Uterus (tissue), 3 donors: ENCODE measurements at regions not wholly inside any gene's neighbourhood (a gene's known extent, or its start where the extent isn't known, plus 50 kb on each side); places are given as distances from the start of the nearest gene placed in this dataset.

Source experiments
- DNase-seq, 2 donors: peaks; one replicate each; pipeline ENCODE4 v3.0.0-alpha.2; 2019 to 2020
- H3K27ac ChIP-seq, 2 donors: fragments of 200-600 bp; sonication (generic); 1 replicate in 1 of 2; 2 replicates in 1 of 2; pipeline ENCODE4 v1.5.1; 2016 to 2018
- H3K27me3 ChIP-seq, 2 donors: fragments of 200-600 bp; sonication (generic); one replicate each; pipeline ENCODE4 v1.5.1; 2018 to 2019; ENCODE audit warnings: control low read depth in 1 of 2
- H3K36me3 ChIP-seq, 2 donors: fragments of 200-600 bp; sonication (generic); one replicate each; pipeline ENCODE4 v1.5.1; 2019; ENCODE audit warnings: control low read depth in 1 of 2
- H3K4me1 ChIP-seq, 2 donors: fragments of 200-600 bp; sonication (generic); one replicate each; pipeline ENCODE4 v1.5.1; 2018 to 2019; ENCODE audit warnings: control low read depth in 1 of 2
- H3K4me3 ChIP-seq, 2 donors: fragments of 200-600 bp; sonication (generic); 1 replicate in 1 of 2; 2 replicates in 1 of 2; pipeline ENCODE4 v1.5.1; 2018 to 2019; ENCODE audit warnings: mild to moderate bottlenecking in 1 of 2
- H3K9me3 ChIP-seq, 2 donors: fragments of 200-600 bp; sonication (generic); one replicate each; pipeline ENCODE4 v1.5.1; 2019; ENCODE audit warnings: control low read depth in 1 of 2
- POLR2A ChIP-seq, 2 donors: fragments of 450-650 bp; IDR thresholded peaks; one replicate each; pipeline ENCODE4 v1.6.1; 2016; ENCODE audit warnings: antibody characterized with exemption in 2 of 2, mild to moderate bottlenecking in 1 of 2, moderate library complexity in 1 of 2
- intact Hi-C: fragments of 100-400 bp; cut with DNase I; formaldehyde crosslinking; loops from one replicate; pipeline ENCODE4 v1.15.1; 2023; ENCODE audit warnings: low total_unique reads
- TF ChIP-seq, protein P1 (sequence below), 4 experiments: fragments of 200-600 bp in 2 of 4; fragments of 450-650 bp in 2 of 4; sonication (generic) in 2 of 4; IDR thresholded peaks; one replicate each; pipeline ENCODE4 v1.5.1; 2016 to 2019; ENCODE audit warnings: antibody characterized with exemption in 4 of 4, mild to moderate bottlenecking in 2 of 4, moderate library complexity in 1 of 4
- donor health status: DM: yes; HTN: yes; CAD: no.

DNA sequence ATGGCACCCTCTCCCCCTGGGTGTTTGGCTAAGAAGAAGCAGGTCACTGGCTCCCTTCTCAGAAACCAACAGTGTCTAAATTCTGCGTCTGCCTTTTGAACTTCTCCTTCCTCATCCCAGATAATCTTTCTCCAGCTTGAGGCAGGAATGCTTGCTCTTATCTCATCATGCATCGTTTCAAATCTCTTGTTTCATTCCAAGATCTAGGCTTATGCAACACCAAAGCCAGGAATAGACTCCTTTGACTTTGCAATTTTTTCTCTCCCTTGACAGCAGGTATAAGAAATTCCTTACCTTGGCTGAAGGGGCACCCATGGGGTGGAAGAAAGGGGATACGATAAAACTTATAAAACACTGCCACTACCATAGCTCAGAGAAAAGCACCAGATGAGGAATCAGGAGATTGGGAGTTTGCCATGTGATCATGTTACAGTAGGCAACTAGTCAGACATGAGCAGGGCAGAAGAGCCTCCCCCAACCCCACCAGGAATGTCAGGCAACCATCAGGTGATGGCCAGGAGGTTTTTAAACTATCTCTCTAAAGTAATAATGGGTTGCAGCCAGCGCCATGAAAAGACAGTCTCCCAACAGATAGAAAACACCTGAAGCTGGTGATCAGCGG lies 498.9 kb downstream of the KLF12 start:
- H3K36me3 ChIP-seq, result no peaks in the 10 kb centered on the region
- H3K4me3 ChIP-seq, result no peak overlapping the region
- intact Hi-C loops, result no loop called here
- no peaks in the 10 kb centered on the region for H3K27me3 ChIP-seq
- TF ChIP-seq, protein P1, sequence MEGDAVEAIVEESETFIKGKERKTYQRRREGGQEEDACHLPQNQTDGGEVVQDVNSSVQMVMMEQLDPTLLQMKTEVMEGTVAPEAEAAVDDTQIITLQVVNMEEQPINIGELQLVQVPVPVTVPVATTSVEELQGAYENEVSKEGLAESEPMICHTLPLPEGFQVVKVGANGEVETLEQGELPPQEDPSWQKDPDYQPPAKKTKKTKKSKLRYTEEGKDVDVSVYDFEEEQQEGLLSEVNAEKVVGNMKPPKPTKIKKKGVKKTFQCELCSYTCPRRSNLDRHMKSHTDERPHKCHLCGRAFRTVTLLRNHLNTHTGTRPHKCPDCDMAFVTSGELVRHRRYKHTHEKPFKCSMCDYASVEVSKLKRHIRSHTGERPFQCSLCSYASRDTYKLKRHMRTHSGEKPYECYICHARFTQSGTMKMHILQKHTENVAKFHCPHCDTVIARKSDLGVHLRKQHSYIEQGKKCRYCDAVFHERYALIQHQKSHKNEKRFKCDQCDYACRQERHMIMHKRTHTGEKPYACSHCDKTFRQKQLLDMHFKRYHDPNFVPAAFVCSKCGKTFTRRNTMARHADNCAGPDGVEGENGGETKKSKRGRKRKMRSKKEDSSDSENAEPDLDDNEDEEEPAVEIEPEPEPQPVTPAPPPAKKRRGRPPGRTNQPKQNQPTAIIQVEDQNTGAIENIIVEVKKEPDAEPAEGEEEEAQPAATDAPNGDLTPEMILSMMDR (IDR thresholded peaks at IDR 0.05), result no peak
- TF ChIP-seq POLR2A (IDR thresholded peaks at IDR 0.05), result no peak
- DNase-seq, result no peak
- no peaks in the 10 kb centered on the region for H3K4me1 ChIP-seq
- no peaks in the 10 kb centered on the region for H3K9me3 ChIP-seq
- no peak overlapping the region for H3K27ac ChIP-seq

DNA sequence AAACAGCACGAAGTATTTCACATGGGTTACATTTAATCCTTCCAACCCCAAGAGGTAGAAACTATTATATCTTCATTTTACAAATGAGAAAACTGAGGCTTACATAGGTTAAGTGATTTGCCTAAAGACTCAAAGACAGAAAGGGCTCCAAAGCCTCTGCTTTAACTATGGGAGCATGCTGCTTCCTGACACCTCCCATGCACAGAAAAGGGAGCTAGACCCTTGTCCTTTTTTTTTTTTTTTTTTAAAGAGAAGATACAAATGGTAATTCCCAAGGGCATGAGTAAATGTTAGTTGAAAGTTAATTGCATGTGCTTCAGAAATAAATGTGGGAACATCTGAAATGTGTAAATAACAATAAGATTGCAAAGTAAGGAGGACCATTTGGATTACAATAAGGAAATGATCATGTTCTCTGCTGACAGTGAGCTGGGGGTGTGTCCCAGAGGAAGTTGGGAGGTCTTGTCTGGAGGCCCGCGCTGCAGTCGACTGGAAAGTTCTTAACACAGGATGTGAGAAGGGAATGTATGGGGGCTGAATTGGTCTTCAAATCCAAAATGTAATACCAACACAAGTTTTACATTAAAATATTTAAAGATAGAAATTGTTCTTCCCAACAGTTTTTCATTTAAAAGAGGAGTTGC lies 500.3 kb downstream of the KLF12 start:
- DNase-seq, result no peak
- Histone ChIP-seq H3K27me3 (no peaks in the 10 kb centered on the region), H3K4me3 (no peak overlapping the region), H3K9me3 (no peaks in the 10 kb centered on the region), H3K36me3 (no peaks in the 10 kb centered on the region), H3K4me1 (no peaks in the 10 kb centered on the region), H3K27ac (no peak overlapping the region)
- TF ChIP-seq POLR2A (IDR thresholded peaks at IDR 0.05), result no peak
- TF ChIP-seq, protein P1 (IDR thresholded peaks at IDR 0.05), result no peak
- intact Hi-C loops, result no loop called here

DNA sequence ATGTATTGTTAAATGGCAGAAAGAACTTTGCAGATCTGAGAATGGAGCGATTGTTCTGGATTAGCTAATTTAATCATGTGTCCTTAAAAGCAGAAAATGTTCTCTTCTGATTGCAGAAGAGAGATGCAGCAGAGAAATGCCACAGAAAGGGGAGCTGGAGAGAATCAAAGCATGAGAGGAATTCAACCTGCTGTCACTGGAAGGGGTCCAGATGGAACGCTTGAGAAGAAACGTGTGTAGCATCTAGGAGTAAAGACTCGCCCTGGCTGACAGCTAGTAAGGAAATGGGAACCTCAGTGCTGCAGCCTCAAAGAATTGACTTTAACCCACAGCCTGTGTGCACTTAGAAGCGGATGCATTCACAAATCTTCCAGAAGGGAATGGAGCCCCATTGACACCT lies 502.8 kb downstream of the KLF12 start:
- Histone ChIP-seq H3K4me3 (no peak overlapping the region), H3K27me3 (no peaks in the 10 kb centered on the region), H3K36me3 (no peaks in the 10 kb centered on the region), H3K9me3 (no peaks in the 10 kb centered on the region), H3K27ac (no peak overlapping the region), H3K4me1 (no peaks in the 10 kb centered on the region)
- no peak for DNase-seq
- TF ChIP-seq, protein P1 (IDR thresholded peaks at IDR 0.05), result no peak
- TF ChIP-seq POLR2A (IDR thresholded peaks at IDR 0.05), result no peak
- intact Hi-C loops, result no loop called here

DNA sequence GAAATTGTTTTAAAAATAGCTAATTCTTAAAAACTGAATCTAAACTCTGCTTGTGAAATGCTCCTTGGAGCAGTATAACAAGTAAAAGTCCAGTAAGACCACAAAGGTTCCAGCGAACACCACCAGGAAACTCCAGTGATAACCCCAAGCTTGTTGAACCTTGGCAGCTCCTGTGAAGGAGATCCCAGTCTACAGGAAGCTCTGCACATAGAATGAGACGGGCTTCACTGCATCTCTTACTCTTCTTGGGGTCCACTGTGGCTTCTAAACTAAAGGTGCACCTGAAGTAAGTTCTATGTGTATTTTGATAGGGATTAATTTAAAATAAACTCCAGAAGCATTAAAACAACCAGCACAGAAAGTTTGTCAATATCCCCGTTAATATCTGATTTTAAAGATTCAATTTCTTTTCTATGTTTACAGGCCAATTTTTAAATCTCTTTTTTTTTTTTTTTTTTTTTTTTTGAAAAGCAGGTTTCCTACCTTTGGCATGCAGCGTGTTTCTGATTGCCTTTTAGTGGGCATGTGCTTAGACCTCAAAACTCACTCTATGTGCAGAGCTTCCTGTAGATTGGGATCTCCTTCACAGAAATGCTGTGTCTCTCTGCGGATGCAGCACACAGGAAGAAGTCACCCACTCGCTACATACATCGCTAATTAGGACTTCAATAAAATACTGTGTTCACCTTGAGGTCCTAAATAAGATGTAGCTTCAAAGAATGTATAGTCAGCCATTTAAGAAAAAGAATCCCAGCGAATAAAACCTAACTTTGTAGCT lies 508.5 kb downstream of the KLF12 start:
- TF ChIP-seq, protein P1 (IDR thresholded peaks at IDR 0.05), result no peak
- TF ChIP-seq POLR2A (IDR thresholded peaks at IDR 0.05), result no peak
- H3K4me3 ChIP-seq, result no peak overlapping the region
- no peaks in the 10 kb centered on the region for H3K9me3 ChIP-seq
- no peaks in the 10 kb centered on the region for H3K36me3 ChIP-seq
- H3K27ac ChIP-seq, result no peak overlapping the region
- no peaks in the 10 kb centered on the region for H3K27me3 ChIP-seq
- no peak for DNase-seq
- no peaks in the 10 kb centered on the region for H3K4me1 ChIP-seq
- intact Hi-C loops, result no loop called here

DNA sequence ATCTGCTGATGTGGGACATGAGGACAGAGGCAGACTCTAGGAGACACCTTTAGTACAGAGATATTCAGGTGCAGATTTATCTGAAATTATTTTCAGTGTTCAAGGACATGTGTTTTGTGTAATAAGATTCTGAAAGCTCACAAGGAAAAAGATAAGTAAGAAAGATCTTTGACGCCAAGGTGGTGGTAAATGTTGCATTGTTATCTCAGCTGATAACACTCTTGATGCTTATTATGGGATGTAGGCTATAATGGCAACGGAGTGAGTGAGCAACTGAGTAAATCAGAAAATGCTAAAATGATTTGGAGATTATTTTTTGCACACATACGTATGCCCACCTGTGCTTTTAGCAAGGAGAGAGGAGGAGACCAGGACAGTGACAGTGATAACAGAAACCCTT lies 510.9 kb downstream of the KLF12 start:
- Histone ChIP-seq H3K36me3 (no peaks in the 10 kb centered on the region), H3K27me3 (no peaks in the 10 kb centered on the region), H3K4me3 (no peak overlapping the region), H3K27ac (no peak overlapping the region), H3K4me1 (no peaks in the 10 kb centered on the region), H3K9me3 (no peaks in the 10 kb centered on the region)
- DNase-seq, result no peak
- intact Hi-C loops, result no loop called here
- TF ChIP-seq, protein P1 (IDR thresholded peaks at IDR 0.05), result no peak
- no peak for TF ChIP-seq POLR2A (IDR thresholded peaks at IDR 0.05)
